Osteocyte (in vitro differentiated cells): ENCODE measurements at regions not wholly inside any gene's neighbourhood (a gene's known extent, or its start where the extent isn't known, plus 50 kb on each side); places are given as distances from the start of the nearest gene placed in this dataset.

ENCODE experiments used
- DNase-seq: peaks from one replicate; pipeline ENCODE4 v3.0.0; 2021; ENCODE audit warnings: mixed read lengths; ENCODE audit not compliant: unreplicated experiment; ENCODE audit errors: extremely low spot score
- H3K27ac Mint-ChIP-seq: one replicate; pipeline ENCODE4 v1.8.0; 2021; ENCODE audit warnings: mild to moderate bottlenecking, mixed read lengths; ENCODE audit not compliant: unreplicated experiment
- H3K27me3 Mint-ChIP-seq: one replicate; pipeline ENCODE4 v1.8.0; 2021; ENCODE audit warnings: mixed read lengths; ENCODE audit not compliant: unreplicated experiment
- H3K36me3 Mint-ChIP-seq: one replicate; pipeline ENCODE4 v1.8.0; 2021; ENCODE audit warnings: mixed read lengths; ENCODE audit not compliant: unreplicated experiment
- H3K4me1 Mint-ChIP-seq: one replicate; pipeline ENCODE4 v1.8.0; 2021; ENCODE audit warnings: mixed read lengths; ENCODE audit not compliant: unreplicated experiment
- H3K4me3 Mint-ChIP-seq: one replicate; pipeline ENCODE4 v1.8.0; 2021; ENCODE audit warnings: mild to moderate bottlenecking, moderate library complexity, mixed read lengths; ENCODE audit not compliant: unreplicated experiment
- H3K9me3 Mint-ChIP-seq: one replicate; pipeline ENCODE4 v1.8.0; 2021; ENCODE audit warnings: mixed read lengths; ENCODE audit not compliant: unreplicated experiment
- TF ChIP-seq, protein P1 (sequence below): fragments of 200-600 bp; sonication (generic); IDR thresholded peaks from 2 replicates; pipeline ENCODE4 v1.5.0; 2021; ENCODE audit warnings: antibody characterized with exemption, mild to moderate bottlenecking, moderate library complexity

DNA sequence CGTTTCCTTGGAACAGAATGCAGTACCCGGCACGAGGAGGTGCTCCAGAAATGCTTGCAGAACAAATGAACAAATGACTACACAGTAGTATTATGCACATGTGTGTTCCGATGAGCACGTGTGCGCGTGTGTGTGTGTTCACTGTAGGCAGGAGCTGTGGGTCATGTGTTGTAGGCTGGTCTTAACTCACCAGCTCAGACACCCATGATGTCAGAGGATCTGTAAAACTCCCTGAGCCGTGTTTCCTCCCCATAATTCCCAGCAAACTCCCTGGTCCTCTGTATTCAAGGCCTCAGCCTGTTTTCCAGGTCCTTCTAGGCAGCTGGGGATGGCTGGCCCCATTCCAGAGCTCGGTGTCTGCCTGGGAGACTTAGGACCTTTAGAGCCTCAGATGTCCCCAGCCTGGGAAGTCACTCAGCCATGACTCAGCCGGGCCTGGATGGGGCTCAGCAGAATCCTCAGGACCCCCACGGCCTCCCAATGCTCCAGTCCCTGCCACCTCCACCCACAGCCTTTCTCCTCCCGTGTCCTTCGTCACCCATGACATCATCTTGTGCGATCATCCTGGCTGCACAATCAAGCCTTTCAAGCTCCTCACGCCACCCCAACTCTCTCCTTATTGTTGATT is 475.0 kb upstream of the SULF2 start:
- TF ChIP-seq, protein P1, sequence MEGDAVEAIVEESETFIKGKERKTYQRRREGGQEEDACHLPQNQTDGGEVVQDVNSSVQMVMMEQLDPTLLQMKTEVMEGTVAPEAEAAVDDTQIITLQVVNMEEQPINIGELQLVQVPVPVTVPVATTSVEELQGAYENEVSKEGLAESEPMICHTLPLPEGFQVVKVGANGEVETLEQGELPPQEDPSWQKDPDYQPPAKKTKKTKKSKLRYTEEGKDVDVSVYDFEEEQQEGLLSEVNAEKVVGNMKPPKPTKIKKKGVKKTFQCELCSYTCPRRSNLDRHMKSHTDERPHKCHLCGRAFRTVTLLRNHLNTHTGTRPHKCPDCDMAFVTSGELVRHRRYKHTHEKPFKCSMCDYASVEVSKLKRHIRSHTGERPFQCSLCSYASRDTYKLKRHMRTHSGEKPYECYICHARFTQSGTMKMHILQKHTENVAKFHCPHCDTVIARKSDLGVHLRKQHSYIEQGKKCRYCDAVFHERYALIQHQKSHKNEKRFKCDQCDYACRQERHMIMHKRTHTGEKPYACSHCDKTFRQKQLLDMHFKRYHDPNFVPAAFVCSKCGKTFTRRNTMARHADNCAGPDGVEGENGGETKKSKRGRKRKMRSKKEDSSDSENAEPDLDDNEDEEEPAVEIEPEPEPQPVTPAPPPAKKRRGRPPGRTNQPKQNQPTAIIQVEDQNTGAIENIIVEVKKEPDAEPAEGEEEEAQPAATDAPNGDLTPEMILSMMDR: no peak
- Mint-ChIP-seq H3K4me3 (no peak overlapping the region), H3K36me3 (no peaks in the 10 kb centered on the region), H3K9me3 (peaks cover 6% of the 10 kb centered on the region), H3K4me1 (no peaks in the 10 kb centered on the region), H3K27me3 (peaks cover 85% of the 10 kb centered on the region), H3K27ac (no peak overlapping the region)
- DNase-seq: no peak

DNA sequence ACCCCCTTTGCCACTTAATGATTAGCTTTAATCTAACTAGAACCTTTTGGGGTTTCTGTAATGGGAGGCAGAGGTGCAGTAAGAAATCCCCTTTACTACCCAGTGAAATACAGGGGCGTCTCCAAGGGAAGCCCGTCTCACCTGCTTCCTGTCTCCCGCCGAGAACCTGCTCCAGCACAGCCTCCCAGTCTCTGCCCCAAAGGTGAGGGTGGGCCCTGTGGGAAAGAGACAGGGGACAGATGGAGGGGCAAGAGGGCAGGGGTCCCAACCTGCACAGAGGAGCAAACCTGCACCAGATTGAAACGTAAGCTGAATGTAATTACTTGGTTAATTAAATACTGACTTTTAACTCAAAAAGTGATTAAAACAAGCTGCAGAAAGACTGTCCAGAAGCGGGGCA is 474.2 kb upstream of the SULF2 start:
- Mint-ChIP-seq H3K36me3 (no peaks in the 10 kb centered on the region), H3K4me3 (no peak overlapping the region), H3K9me3 (peaks cover 6% of the 10 kb centered on the region), H3K27me3 (peaks cover 85% of the 10 kb centered on the region), H3K27ac (no peak overlapping the region), H3K4me1 (no peaks in the 10 kb centered on the region)
- TF ChIP-seq, protein P1: no peak
- no peak for DNase-seq

- Mint-ChIP-seq H3K4me3 (no peak overlapping the region), H3K27me3 (peaks cover 87% of the 10 kb centered on the region), H3K36me3 (no peaks in the 10 kb centered on the region), H3K4me1 (no peaks in the 10 kb centered on the region), H3K9me3 (peaks cover 6% of the 10 kb centered on the region), H3K27ac (no peak overlapping the region)
- TF ChIP-seq, protein P1: no peak
- no peak for DNase-seq
These were observed 472.6 kb upstream of the SULF2 start for GRCh38 chr20:48257833-48258232.

DNA sequence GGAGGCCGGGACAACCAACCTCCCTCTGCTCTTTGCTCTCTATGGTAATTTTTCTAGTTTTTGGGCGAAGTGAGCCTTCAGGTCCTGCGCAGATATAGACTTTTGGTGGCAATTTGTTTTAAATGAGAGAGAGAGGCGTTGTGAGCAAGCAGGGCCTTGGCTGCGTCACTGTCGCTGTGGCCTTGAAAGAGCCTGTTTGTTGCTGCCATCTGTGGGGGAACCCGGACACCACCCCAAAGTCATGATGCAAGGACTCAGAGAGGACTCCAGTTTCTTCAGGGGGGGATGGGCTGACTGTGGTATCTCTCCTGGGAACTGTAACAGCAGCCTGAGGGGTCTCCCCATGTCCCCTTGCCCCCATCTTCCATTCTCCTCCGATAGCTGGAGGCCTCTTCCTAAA is 462.7 kb upstream of the SULF2 start:
- no peak for DNase-seq
- H3K27me3 Mint-ChIP-seq: peaks cover 44% of the 10 kb centered on the region
- no peaks in the 10 kb centered on the region for H3K4me1 Mint-ChIP-seq
- H3K27ac Mint-ChIP-seq: no peak overlapping the region
- H3K9me3 Mint-ChIP-seq: no peaks in the 10 kb centered on the region
- H3K4me3 Mint-ChIP-seq: no peak overlapping the region
- TF ChIP-seq, protein P1: no peak
- H3K36me3 Mint-ChIP-seq: no peaks in the 10 kb centered on the region

GRCh38 chr20:48246061-48246790 is 460.9 kb upstream of the SULF2 start:
- H3K4me1 Mint-ChIP-seq: no peaks in the 10 kb centered on the region
- peaks cover 50% of the 10 kb centered on the region for H3K27me3 Mint-ChIP-seq
- TF ChIP-seq, protein P1: no peak

More at GRCh38 chr20:48246061-48246790, 460.9 kb upstream of the SULF2 start:
- DNase-seq: no peak
- no peaks in the 10 kb centered on the region for H3K36me3 Mint-ChIP-seq
- no peak overlapping the region for H3K4me3 Mint-ChIP-seq
- H3K27ac Mint-ChIP-seq: no peak overlapping the region
- no peaks in the 10 kb centered on the region for H3K9me3 Mint-ChIP-seq
